GM18511 (cell line): ENCODE measurements at regions not wholly inside any gene's neighbourhood (a gene's known extent, or its start where the extent isn't known, plus 50 kb on each side); places are given as distances from the start of the nearest gene placed in this dataset.

Source experiments
- ATAC-seq: cut with Tn5 transposase; IDR thresholded peaks from one replicate; pipeline ENCODE4 v1.9.1; 2021; ENCODE audit warnings: mild to moderate bottlenecking, moderate library complexity; ENCODE audit not compliant: unreplicated experiment

- ATAC-seq = no peak
Measured at GRCh38 chr1:81496349-81496748, 304.4 kb upstream of the ADGRL2 start.

- no peak for ATAC-seq
Measured at GRCh38 chr1:81493102-81493869, 307.4 kb upstream of the ADGRL2 start.

- ATAC-seq = no peak
Measured at GRCh38 chr1:81492628-81493027, 308.1 kb upstream of the ADGRL2 start.

- no peak for ATAC-seq
Measured at GRCh38 chr1:81490614-81491013, 310.1 kb upstream of the ADGRL2 start.

GRCh38 chr1:81489372-81489934 lies 311.3 kb upstream of the ADGRL2 start:
- ATAC-seq = no peak

- ATAC-seq = no peak
Measured at GRCh38 chr1:81484284-81484683, 316.4 kb upstream of the ADGRL2 start.

- no peak for ATAC-seq
Measured at GRCh38 chr1:81478219-81478618, 322.5 kb upstream of the ADGRL2 start.

- no peak for ATAC-seq
Measured at GRCh38 chr1:81477710-81478109, 323.0 kb upstream of the ADGRL2 start.

- ATAC-seq = no peak
Measured at GRCh38 chr1:81472387-81472786, 328.3 kb upstream of the ADGRL2 start.

- no peak for ATAC-seq
Measured at GRCh38 chr1:81471255-81471654, 329.5 kb upstream of the ADGRL2 start.

GRCh38 chr1:81470275-81470674 lies 330.5 kb upstream of the ADGRL2 start:
- no peak for ATAC-seq

GRCh38 chr1:81467383-81467782 lies 333.4 kb upstream of the ADGRL2 start:
- no peak for ATAC-seq

- no peak for ATAC-seq
Measured at GRCh38 chr1:81466961-81467360, 333.8 kb upstream of the ADGRL2 start.

- no peak for ATAC-seq
Measured at GRCh38 chr1:81463936-81464837, 336.5 kb upstream of the ADGRL2 start.

GRCh38 chr1:81459043-81459442 lies 341.7 kb upstream of the ADGRL2 start:
- no peak for ATAC-seq

GRCh38 chr1:81458186-81458585 lies 342.5 kb upstream of the ADGRL2 start:
- ATAC-seq = no peak

- ATAC-seq = no peak
Measured at GRCh38 chr1:81455481-81455880, 345.3 kb upstream of the ADGRL2 start.

GRCh38 chr1:81453971-81454370 lies 346.8 kb upstream of the ADGRL2 start:
- no peak for ATAC-seq

- ATAC-seq = no peak
Measured at GRCh38 chr1:81453367-81453703, 347.4 kb upstream of the ADGRL2 start.

- no peak for ATAC-seq
Measured at GRCh38 chr1:81452693-81453366, 347.9 kb upstream of the ADGRL2 start.

GRCh38 chr1:81449786-81450185 lies 350.9 kb upstream of the ADGRL2 start:
- ATAC-seq = no peak
